Activated CD4-positive, alpha-beta T cell treated with anti-CD3 and anti-CD28 coated beads for 36 hours (primary cell): ENCODE measurements at regions not wholly inside any gene's neighbourhood (a gene's known extent, or its start where the extent isn't known, plus 50 kb on each side); places are given as distances from the start of the nearest gene placed in this dataset.
"Not testable (repeated sequence)": the region's sequence is repeated elsewhere in the genome, so short reads cannot be mapped to it uniquely, and the experiment has no call there.

Source experiments
- ATAC-seq: fragments of 200-7000 bp; cut with Tn5 transposase; one replicate; pipeline ENCODE4 v1.10.0; 2021; ENCODE audit warnings: mild to moderate bottlenecking, moderate library complexity
- CTCF ChIA-PET: fragments of 350-600 bp; sonication (Branson Sonifier 250); formaldehyde crosslinking; loops from one replicate; lab custom pipeline; 2021; ENCODE audit warnings: antibody characterized with exemption; lab: Charles Lee
- POLR2A ChIA-PET: fragments of 350-600 bp; sonication (Branson Sonifier 250); formaldehyde crosslinking; loops from one replicate; lab custom pipeline; 2021; ENCODE audit warnings: antibody characterized with exemption, inconsistent platforms; lab: Charles Lee
- DNase-seq: peaks from one replicate; pipeline ENCODE4 v3.0.0-alpha.2; 2020
- H3K27ac Mint-ChIP-seq: one replicate; pipeline ENCODE4 v1.8.0; 2021; ENCODE audit warnings: mixed read lengths
- H3K27me3 Mint-ChIP-seq: one replicate; pipeline ENCODE4 v1.8.0; 2021; ENCODE audit warnings: mixed read lengths
- H3K36me3 Mint-ChIP-seq: one replicate; pipeline ENCODE4 v1.8.0; 2021; ENCODE audit warnings: low read depth, mixed read lengths
- H3K4me1 Mint-ChIP-seq: one replicate; pipeline ENCODE4 v1.8.0; 2021; ENCODE audit warnings: mixed read lengths
- H3K4me3 Mint-ChIP-seq: one replicate; pipeline ENCODE4 v1.8.0; 2021; ENCODE audit warnings: mild to moderate bottlenecking, moderate library complexity, mixed read lengths
- H3K9me3 Mint-ChIP-seq: one replicate; pipeline ENCODE4 v1.8.0; 2021; ENCODE audit warnings: low read depth, mixed read lengths
- intact Hi-C, 2 experiments: fragments of 100-400 bp; cut with DNase I in 1 of 2; cut with micrococcal nuclease in 1 of 2; formaldehyde crosslinking; loops; one replicate each; pipeline versions ENCODE4 v1.14.2 to v1.15.1; 2022 to 2024; cut with DNase I, micrococcal nuclease

DNA sequence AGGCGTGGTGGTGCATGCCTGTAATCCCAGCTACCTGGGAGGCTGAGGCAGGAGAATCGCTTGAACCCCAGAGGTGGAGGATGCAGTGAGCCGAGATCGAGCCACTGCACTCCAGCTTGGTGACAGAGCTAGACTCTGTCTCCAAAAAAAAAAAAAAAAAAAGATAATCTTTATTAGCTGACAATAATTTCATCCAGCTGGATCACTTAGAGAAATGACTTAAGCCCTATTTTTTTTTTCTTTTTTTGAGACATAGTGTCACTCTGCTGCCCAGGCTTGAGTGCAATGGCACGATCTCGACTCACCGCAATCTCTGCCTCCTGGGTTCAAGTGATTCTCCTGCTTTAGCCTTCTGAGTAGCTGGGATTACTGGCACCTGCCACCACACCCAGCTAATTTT lies 51.6 kb upstream of the MAP4K4 start:
- H3K27me3 Mint-ChIP-seq, H3K4me1 Mint-ChIP-seq, H3K27ac Mint-ChIP-seq, ATAC-seq, H3K9me3 Mint-ChIP-seq, intact Hi-C loops, DNase-seq, H3K4me3 Mint-ChIP-seq, POLR2A ChIA-PET, H3K36me3 Mint-ChIP-seq: not testable (repeated sequence)
- CTCF ChIA-PET, result interaction anchor here (1.1 kb wide), 1 partner anchor 186 kb away, joined by 3 read pairs; no protein-coding TSS in a partner anchor

DNA sequence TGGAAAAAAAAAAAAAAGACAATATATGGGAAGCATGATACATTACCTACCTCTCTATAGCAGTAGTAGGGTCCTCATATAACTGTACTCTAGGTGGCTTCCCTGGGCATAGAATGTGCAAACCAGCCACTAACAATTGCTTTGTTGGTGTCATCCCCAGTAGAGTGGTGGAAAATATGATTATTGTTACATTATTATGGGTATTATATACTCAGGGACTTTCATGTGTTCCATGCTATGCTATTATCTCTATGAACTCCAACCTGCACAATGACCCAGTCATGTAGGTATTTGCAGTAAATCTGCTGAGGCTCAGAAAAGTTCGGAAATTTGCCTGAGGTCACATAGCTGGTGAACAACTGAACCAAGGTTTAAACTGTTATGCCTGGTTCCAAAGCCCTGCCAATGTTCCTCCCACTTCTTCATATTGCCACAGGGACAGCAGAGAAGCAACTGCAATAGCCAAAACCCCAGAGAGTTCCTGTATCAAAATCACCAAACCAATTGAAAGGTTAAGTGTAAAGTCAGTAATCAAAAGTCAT lies 52.6 kb upstream of the MAP4K4 start:
- intact Hi-C loops, result no loop called here
- no peaks in the 10 kb centered on the region for H3K36me3 Mint-ChIP-seq
- DNase-seq (no peak), ATAC-seq (no peak)
- no peaks in the 10 kb centered on the region for H3K27me3 Mint-ChIP-seq
- no peak overlapping the region for H3K4me3 Mint-ChIP-seq
- POLR2A ChIA-PET, result no interaction called here
- no peak overlapping the region for H3K27ac Mint-ChIP-seq
- no peaks in the 10 kb centered on the region for H3K9me3 Mint-ChIP-seq
- no peaks in the 10 kb centered on the region for H3K4me1 Mint-ChIP-seq
- CTCF ChIA-PET, result no interaction called here

- ChIA-PET POLR2A (interaction anchor here (0.5 kb wide), 1 partner anchor 8 kb away, joined by 3 read pairs; no protein-coding TSS in a partner anchor), CTCF (interaction anchor here (0.7 to 1.0 kb wide), 2 partner anchors 50 to 189 kb away, joined by 3 read pairs; no protein-coding TSS in a partner anchor)
- Mint-ChIP-seq H3K27ac (no peak overlapping the region), H3K36me3 (no peaks in the 10 kb centered on the region), H3K27me3 (no peaks in the 10 kb centered on the region), H3K9me3 (no peaks in the 10 kb centered on the region), H3K4me3 (no peak overlapping the region), H3K4me1 (no peaks in the 10 kb centered on the region)
- intact Hi-C loops, result no loop called here
- DNase-seq, result no peak
- ATAC-seq, result no peak
Measured at GRCh38 chr2:101643004-101643524, 54.4 kb upstream of the MAP4K4 start.

DNA sequence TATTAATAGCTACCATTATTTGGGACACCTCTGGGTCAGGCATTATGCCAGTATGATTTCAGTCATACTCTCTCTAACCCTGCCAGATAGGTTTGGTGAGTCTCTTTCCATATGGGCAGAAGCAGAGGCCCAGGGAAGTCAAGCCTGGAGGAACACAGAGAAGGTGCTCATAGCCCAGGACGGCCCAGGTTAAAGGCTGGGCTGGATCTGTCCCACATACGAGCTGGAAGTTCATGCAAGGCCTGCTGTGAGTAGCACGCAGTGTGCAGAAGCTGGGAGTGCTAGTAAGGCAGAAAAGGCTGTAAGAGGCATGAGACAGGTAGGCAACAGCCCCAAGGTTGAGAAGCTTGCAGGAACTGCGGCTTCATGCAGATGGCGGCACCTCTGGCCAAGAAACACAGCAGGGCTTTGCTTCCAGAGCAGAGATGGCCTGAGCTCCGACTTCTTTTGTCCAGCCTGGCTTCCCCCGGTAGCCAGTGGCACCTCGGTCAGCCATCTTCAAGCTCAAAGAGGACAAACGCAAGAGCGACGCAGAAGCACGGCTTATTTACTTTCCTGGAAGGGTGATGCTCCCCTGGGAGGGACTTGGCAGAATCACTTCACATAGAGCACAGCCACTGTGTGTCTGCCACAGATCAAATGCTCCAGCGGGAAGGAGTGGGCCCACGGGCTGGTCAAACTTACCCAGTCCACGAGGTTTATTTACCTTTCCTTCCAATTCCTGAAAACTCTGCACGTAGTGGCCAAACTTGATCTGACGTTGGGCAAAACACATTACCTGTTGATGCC lies 58.5 kb upstream of the MAP4K4 start:
- ChIA-PET CTCF (no interaction called here), POLR2A (no interaction called here)
- H3K4me3 Mint-ChIP-seq, result no peak overlapping the region
- no peaks in the 10 kb centered on the region for H3K36me3 Mint-ChIP-seq
- intact Hi-C loops, result no loop called here
- peaks cover 1% of the 10 kb centered on the region for H3K4me1 Mint-ChIP-seq
- DNase-seq (no peak), ATAC-seq (no peak)
- no peaks in the 10 kb centered on the region for H3K9me3 Mint-ChIP-seq
- H3K27me3 Mint-ChIP-seq, result no peaks in the 10 kb centered on the region
- no peak overlapping the region for H3K27ac Mint-ChIP-seq

DNA sequence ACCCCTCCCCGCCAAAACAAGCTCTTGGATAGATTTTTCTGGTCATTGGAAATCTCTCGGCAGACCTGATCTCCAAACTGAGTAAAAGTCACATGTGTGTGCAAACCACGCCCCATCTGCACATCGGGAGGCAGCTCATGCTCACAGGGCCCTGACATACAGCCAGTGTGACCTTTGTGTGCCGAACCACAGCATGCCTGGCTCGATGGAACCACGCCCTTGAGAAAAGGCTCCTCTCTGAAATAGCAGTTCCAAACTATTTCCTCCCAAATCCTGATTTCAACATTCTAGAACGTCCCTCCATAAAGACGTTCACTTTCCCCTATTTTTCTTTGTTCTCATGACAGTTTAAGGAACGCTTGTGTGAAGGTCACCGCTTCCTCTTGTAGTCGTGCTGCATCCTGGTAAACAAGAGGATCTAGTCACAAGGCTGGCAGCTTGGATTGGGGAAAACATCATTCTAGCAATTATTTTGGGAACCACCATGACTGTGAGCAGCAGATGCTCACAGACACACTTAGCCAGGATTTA lies 59.3 kb upstream of the MAP4K4 start:
- CTCF ChIA-PET, result interaction anchor here (1.0 kb wide), 1 partner anchor 76 kb away, joined by 3 read pairs; no protein-coding TSS in a partner anchor

GRCh38 chr2:101630224-101630949 lies 67.1 kb upstream of the MAP4K4 start:
- Mint-ChIP-seq H3K27me3 (no peaks in the 10 kb centered on the region), H3K4me3 (no peak overlapping the region), H3K27ac (no peak overlapping the region), H3K9me3 (no peaks in the 10 kb centered on the region), H3K36me3 (no peaks in the 10 kb centered on the region), H3K4me1 (peaks cover 6% of the 10 kb centered on the region)
- ChIA-PET CTCF (interaction anchor here (0.6 to 0.8 kb wide), 3 partner anchors 11 to 270 kb away, joined by 3 read pairs; no protein-coding TSS in a partner anchor), POLR2A (no interaction called here)
- ATAC-seq (no peak), DNase-seq (no peak)
- intact Hi-C loops, result no loop called here

More for the DNA sequence above, 59.3 kb upstream of the MAP4K4 start:
- Mint-ChIP-seq H3K27ac (no peak overlapping the region), H3K27me3 (no peaks in the 10 kb centered on the region), H3K4me1 (peaks cover 3% of the 10 kb centered on the region), H3K36me3 (no peaks in the 10 kb centered on the region), H3K4me3 (no peak overlapping the region), H3K9me3 (no peaks in the 10 kb centered on the region)
- intact Hi-C loops, result no loop called here
- POLR2A ChIA-PET, result interaction anchor here (0.6 kb wide), 1 partner anchor 13 kb away, joined by 3 read pairs; no protein-coding TSS in a partner anchor
- no peak for DNase-seq
- ATAC-seq, result no peak

DNA sequence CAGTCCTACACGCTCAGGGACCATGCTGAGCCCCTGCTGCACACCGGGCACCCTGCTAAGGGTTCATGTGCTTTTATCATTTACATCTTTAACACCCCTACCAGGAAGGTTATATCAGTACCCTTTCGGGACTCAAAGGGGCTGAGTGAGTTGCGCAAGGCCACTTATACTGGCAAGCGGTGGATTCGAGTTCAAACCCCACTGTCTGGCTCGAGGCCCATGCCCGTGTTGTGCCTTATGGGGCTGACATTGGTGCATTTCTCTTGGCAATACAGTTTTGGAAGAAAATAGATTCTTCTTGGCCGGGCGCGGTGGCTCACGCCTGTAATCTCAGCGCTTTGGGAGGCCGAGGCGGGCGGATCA lies 69.5 kb upstream of the MAP4K4 start:
- Mint-ChIP-seq H3K9me3 (no peaks in the 10 kb centered on the region), H3K27me3 (no peaks in the 10 kb centered on the region), H3K4me1 (peaks cover 15% of the 10 kb centered on the region), H3K36me3 (no peaks in the 10 kb centered on the region), H3K4me3 (no peak overlapping the region), H3K27ac (no peak overlapping the region)
- POLR2A ChIA-PET, result no interaction called here
- CTCF ChIA-PET, result interaction anchor here (1.7 kb wide), 1 partner anchor 9 kb away, joined by 4 read pairs; no protein-coding TSS in a partner anchor
- DNase-seq (no peak), ATAC-seq (no peak)
- intact Hi-C loops, result no loop called here

- no peaks in the 10 kb centered on the region for H3K27me3 Mint-ChIP-seq
- ATAC-seq (no peak), DNase-seq (no peak)
- H3K36me3 Mint-ChIP-seq, result no peaks in the 10 kb centered on the region
- peaks cover 21% of the 10 kb centered on the region for H3K4me1 Mint-ChIP-seq
- intact Hi-C loops, result no loop called here
- CTCF ChIA-PET, result interaction anchor here (0.5 to 0.6 kb wide), 2 partner anchors 379 to 659 kb away, joined by 3 read pairs; no protein-coding TSS in a partner anchor
- H3K9me3 Mint-ChIP-seq, result no peaks in the 10 kb centered on the region
- POLR2A ChIA-PET, result no interaction called here
- H3K27ac Mint-ChIP-seq, result no peak overlapping the region
- no peak overlapping the region for H3K4me3 Mint-ChIP-seq
Measured at GRCh38 chr2:101627285-101628029, 70.0 kb upstream of the MAP4K4 start.

DNA sequence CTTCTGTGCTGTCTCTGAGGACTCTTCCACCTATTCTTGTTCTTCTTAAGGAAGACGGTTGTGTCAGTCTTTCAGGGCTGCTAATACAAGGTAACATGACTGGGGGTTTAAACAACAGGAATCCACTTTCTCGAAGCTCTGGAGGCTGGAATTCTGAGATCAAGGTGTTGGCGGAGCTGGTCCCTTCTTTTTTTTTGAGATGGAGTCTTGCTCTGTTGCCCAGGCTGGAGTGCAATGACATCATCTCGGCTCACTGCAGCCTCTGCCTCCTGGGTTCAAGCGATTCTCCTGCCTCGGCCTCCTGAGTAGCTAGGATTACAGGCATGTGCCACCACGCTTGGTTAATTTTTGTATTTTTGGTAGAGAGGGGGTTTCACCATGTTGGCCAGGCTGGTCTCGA lies 71.7 kb upstream of the MAP4K4 start:
- H3K27ac Mint-ChIP-seq, H3K27me3 Mint-ChIP-seq, H3K4me3 Mint-ChIP-seq, DNase-seq, intact Hi-C loops, H3K36me3 Mint-ChIP-seq, H3K9me3 Mint-ChIP-seq, ATAC-seq, POLR2A ChIA-PET: not testable (repeated sequence)
- CTCF ChIA-PET, result interaction anchor here (0.7 kb wide), 1 partner anchor 96 kb away, joined by 3 read pairs; no protein-coding TSS in a partner anchor
- peaks cover 34% of the 10 kb centered on the region for H3K4me1 Mint-ChIP-seq

DNA sequence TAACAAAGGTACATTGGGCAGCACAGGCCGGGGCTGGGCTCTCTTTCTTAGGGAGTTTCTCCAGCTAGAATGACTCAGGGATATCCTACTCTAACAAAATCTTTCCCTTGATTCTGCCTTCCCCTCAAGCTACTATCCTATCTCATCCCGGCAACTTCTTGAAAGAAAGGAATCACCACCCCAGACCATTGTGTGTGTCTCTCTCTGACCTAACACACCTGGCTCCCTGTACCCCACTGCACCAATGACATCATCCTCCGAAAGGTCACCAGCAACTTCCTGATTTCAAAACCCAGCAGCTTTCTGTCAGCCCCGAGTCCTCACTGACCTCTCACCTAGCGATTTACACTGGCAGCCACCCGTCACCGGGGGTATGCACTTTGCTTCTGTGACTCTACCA lies 72.1 kb upstream of the MAP4K4 start:
- H3K27me3 Mint-ChIP-seq, result no peaks in the 10 kb centered on the region
- ChIA-PET POLR2A (no interaction called here), CTCF (interaction anchor here (0.7 kb wide), 1 partner anchor 97 kb away, joined by 3 read pairs; no protein-coding TSS in a partner anchor)
- no peaks in the 10 kb centered on the region for H3K9me3 Mint-ChIP-seq
- H3K4me3 Mint-ChIP-seq, result no peak overlapping the region
- no peak for DNase-seq
- ATAC-seq, result no peak
- no peaks in the 10 kb centered on the region for H3K36me3 Mint-ChIP-seq
- intact Hi-C loops, result no loop called here
- peaks cover 34% of the 10 kb centered on the region for H3K4me1 Mint-ChIP-seq
- H3K27ac Mint-ChIP-seq, result no peak overlapping the region
